ENCODE measurements at regions not wholly inside any gene's neighbourhood (a gene's known extent, or its start where the extent isn't known, plus 50 kb on each side); places are given as distances from the start of the nearest gene placed in this dataset.

DNA sequence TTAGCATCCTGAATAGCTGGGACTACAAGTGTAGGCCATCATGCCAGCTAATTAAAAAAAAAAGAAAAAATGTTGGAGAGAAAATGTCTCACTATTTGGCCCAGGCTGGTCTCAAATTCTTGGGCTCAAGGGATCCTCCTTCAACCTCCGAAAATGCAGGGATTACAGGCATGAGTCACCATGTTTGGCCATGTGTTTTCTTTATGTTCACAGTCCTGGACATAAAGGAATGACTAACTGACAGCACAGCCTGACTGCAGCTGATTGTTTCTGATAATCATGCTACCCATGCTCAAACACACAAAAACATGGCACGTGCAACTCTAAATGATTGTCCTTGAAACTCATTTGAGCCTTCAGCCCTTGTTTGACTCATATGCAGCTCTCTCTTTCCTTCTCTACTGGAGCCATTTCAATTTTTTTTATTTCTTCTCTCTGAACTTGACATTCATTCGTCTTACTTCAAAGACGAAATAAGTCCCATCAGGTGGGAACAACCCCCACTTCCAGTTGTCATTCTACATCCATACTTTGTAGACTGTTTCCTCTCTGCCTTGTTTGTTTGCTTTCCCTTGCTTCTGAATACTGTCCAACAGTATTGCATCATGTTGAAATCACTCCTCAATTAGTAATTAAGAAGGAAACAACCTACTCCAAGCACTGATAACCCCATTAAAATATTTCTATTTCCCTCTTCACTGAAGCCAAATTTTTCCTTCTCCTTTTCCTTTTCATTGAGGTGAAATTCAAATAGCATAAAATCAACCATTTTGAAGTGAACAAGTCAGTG is 413.0 kb downstream of the BMP2 start:
- H3K27me3 Mint-ChIP-seq (ENCODE audit: unreplicated experiment): no peaks in the 10 kb centered on the region
- peaks cover 4% of the 10 kb centered on the region for H3K9me3 Mint-ChIP-seq (ENCODE audit: unreplicated experiment)
- H3K27ac Mint-ChIP-seq (ENCODE audit: unreplicated experiment): no peak overlapping the region
- peaks cover 4% of the 10 kb centered on the region for H3K36me3 Mint-ChIP-seq (ENCODE audit: unreplicated experiment)
- TF ChIP-seq, protein P1, sequence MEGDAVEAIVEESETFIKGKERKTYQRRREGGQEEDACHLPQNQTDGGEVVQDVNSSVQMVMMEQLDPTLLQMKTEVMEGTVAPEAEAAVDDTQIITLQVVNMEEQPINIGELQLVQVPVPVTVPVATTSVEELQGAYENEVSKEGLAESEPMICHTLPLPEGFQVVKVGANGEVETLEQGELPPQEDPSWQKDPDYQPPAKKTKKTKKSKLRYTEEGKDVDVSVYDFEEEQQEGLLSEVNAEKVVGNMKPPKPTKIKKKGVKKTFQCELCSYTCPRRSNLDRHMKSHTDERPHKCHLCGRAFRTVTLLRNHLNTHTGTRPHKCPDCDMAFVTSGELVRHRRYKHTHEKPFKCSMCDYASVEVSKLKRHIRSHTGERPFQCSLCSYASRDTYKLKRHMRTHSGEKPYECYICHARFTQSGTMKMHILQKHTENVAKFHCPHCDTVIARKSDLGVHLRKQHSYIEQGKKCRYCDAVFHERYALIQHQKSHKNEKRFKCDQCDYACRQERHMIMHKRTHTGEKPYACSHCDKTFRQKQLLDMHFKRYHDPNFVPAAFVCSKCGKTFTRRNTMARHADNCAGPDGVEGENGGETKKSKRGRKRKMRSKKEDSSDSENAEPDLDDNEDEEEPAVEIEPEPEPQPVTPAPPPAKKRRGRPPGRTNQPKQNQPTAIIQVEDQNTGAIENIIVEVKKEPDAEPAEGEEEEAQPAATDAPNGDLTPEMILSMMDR (IDR thresholded peaks at IDR 0.05; ENCODE audit: partially characterized antibody, unreplicated experiment): no peak
- H3K4me1 Mint-ChIP-seq (ENCODE audit: low read depth, unreplicated experiment): no peaks in the 10 kb centered on the region
- H3K4me3 Mint-ChIP-seq (ENCODE audit: unreplicated experiment): no peak overlapping the region
- no peak for DNase-seq

DNA sequence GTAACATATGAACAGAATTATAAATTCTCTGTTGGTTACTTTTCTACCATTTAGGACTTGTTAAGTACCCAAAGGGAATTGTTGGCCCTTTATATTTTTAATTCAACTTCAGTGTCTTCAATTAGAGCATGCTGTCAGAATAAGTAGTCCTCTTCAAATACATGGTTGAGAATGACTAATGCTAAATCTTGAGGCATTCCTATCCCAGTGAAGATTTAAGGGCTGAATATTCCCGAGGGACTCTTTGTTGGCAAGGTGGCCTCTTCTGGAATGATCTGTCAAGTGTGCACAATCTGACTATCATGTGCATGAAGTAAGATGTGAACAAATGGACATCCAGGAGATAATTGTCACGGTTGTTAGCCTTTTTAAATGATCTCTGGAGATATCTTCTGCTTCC is 421.7 kb downstream of the BMP2 start:
- TF ChIP-seq, protein P1 (IDR thresholded peaks at IDR 0.05; ENCODE audit: partially characterized antibody, unreplicated experiment): no peak
- Mint-ChIP-seq H3K27me3 (ENCODE audit: unreplicated experiment) (no peaks in the 10 kb centered on the region), H3K4me3 (ENCODE audit: unreplicated experiment) (no peak overlapping the region), H3K36me3 (ENCODE audit: unreplicated experiment) (no peaks in the 10 kb centered on the region), H3K4me1 (ENCODE audit: low read depth, unreplicated experiment) (no peaks in the 10 kb centered on the region), H3K27ac (ENCODE audit: unreplicated experiment) (no peak overlapping the region), H3K9me3 (ENCODE audit: unreplicated experiment) (no peaks in the 10 kb centered on the region)
- no peak for DNase-seq

DNA sequence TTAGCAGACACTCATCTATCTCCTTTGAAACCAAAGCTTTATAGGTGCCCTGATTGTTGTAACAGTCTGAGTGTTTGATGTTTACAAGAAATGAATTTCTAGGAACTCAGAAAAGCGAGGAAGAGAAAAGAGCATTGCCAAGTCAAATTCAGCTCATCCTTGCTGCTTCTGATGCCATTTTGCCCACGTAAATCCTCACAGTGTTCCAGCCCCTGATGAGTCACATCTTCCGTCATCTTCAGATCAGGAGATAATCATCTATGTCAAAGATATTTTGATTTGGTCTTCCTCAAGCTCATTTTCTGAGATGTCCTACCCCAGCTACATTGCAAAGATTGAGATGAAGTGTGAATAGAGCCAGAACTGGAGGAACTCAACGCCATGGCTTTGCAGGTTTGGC is 426.2 kb downstream of the BMP2 start:
- DNase-seq: no peak
- Mint-ChIP-seq H3K4me3 (ENCODE audit: unreplicated experiment) (no peak overlapping the region), H3K27me3 (ENCODE audit: unreplicated experiment) (peaks cover 1% of the 10 kb centered on the region), H3K27ac (ENCODE audit: unreplicated experiment) (no peak overlapping the region), H3K36me3 (ENCODE audit: unreplicated experiment) (no peaks in the 10 kb centered on the region), H3K9me3 (ENCODE audit: unreplicated experiment) (peaks cover 1% of the 10 kb centered on the region), H3K4me1 (ENCODE audit: low read depth, unreplicated experiment) (no peaks in the 10 kb centered on the region)
- TF ChIP-seq, protein P1 (IDR thresholded peaks at IDR 0.05; ENCODE audit: partially characterized antibody, unreplicated experiment): no peak

DNA sequence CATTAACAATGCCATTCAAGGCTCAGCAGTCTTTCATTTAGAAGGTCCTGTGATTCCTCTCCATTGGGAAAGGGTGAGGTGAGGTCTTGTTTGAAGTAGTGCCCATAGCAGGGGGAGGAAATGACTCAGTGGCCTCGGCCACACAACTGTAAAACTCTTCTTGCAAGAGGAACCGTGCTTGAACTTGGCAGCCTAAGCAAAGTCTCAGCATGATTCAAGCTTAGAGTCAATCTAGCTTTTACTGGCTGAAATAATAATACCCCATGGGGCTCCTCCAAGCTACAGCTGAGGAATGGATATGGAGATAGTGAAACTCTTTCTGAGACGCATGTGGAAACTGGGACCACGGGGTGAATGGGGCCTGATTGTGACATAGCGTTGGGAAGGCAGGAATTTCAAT is 428.2 kb downstream of the BMP2 start:
- TF ChIP-seq, protein P1 (IDR thresholded peaks at IDR 0.05; ENCODE audit: partially characterized antibody, unreplicated experiment): no peak
- no peaks in the 10 kb centered on the region for H3K36me3 Mint-ChIP-seq (ENCODE audit: unreplicated experiment)
- peaks cover 1% of the 10 kb centered on the region for H3K27me3 Mint-ChIP-seq (ENCODE audit: unreplicated experiment)
- H3K4me1 Mint-ChIP-seq (ENCODE audit: low read depth, unreplicated experiment): no peaks in the 10 kb centered on the region
- no peak for DNase-seq
- H3K4me3 Mint-ChIP-seq (ENCODE audit: unreplicated experiment): no peak overlapping the region
- no peak overlapping the region for H3K27ac Mint-ChIP-seq (ENCODE audit: unreplicated experiment)
- H3K9me3 Mint-ChIP-seq (ENCODE audit: unreplicated experiment): peaks cover 1% of the 10 kb centered on the region

DNA sequence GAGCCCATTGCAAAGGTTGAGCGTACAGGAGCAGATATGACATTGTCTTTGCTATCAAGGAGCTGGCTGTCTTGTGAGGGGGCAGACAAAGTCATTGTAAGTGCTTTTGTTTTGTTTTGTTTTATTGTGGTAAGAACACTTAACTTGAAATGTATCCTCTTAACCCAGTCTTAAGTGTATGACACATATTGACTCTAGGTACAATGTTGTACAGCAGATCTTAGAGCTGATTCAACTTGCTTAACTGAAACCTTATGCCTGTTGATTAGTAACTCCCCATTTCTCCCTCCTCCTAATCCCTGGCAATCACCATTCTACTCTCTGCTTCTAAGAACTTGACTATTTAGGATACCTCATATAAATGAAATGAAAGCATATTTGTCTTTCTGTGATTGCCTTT is 429.0 kb downstream of the BMP2 start:
- H3K27me3 Mint-ChIP-seq (ENCODE audit: unreplicated experiment): peaks cover 1% of the 10 kb centered on the region

More for the DNA sequence above, 429.0 kb downstream of the BMP2 start:
- H3K4me3 Mint-ChIP-seq (ENCODE audit: unreplicated experiment): no peak overlapping the region
- H3K36me3 Mint-ChIP-seq (ENCODE audit: unreplicated experiment): no peaks in the 10 kb centered on the region
- H3K27ac Mint-ChIP-seq (ENCODE audit: unreplicated experiment): no peak overlapping the region
- H3K4me1 Mint-ChIP-seq (ENCODE audit: low read depth, unreplicated experiment): no peaks in the 10 kb centered on the region
- peaks cover 1% of the 10 kb centered on the region for H3K9me3 Mint-ChIP-seq (ENCODE audit: unreplicated experiment)
- TF ChIP-seq, protein P1 (IDR thresholded peaks at IDR 0.05; ENCODE audit: partially characterized antibody, unreplicated experiment): no peak
- no peak for DNase-seq
